Chondrocyte (in vitro differentiated cells): ENCODE measurements at regions not wholly inside any gene's neighbourhood (a gene's known extent, or its start where the extent isn't known, plus 50 kb on each side); places are given as distances from the start of the nearest gene placed in this dataset.

ENCODE experiments used
- DNase-seq: peaks from one replicate; pipeline ENCODE4 v3.0.0; 2021; ENCODE audit warnings: mixed read lengths, low spot score
- H3K27ac Mint-ChIP-seq: one replicate; pipeline ENCODE4 v1.8.0; 2021; ENCODE audit warnings: mild to moderate bottlenecking, moderate library complexity, mixed read lengths; ENCODE audit not compliant: unreplicated experiment
- H3K27me3 Mint-ChIP-seq: 2 replicates; pipeline ENCODE4 v1.8.0; 2021; ENCODE audit warnings: low read depth, mixed read lengths
- H3K36me3 Mint-ChIP-seq: 2 replicates; pipeline ENCODE4 v1.8.0; 2021; ENCODE audit warnings: low read depth, mixed read lengths
- H3K4me1 Mint-ChIP-seq: 2 replicates; pipeline ENCODE4 v1.8.0; 2021; ENCODE audit warnings: low read depth, mild to moderate bottlenecking, mixed read lengths
- H3K4me3 Mint-ChIP-seq: one replicate; pipeline ENCODE4 v1.8.0; 2021; ENCODE audit warnings: mild to moderate bottlenecking, moderate library complexity, mixed read lengths; ENCODE audit not compliant: unreplicated experiment
- H3K9me3 Mint-ChIP-seq: 2 replicates; pipeline ENCODE4 v1.8.0; 2021; ENCODE audit warnings: low read depth, mixed read lengths
- TF ChIP-seq, protein P1 (sequence below): fragments of 200-600 bp; sonication (generic); IDR thresholded peaks from 2 replicates; pipeline ENCODE4 v1.5.0; 2021; ENCODE audit warnings: antibody characterized with exemption, mild to moderate bottlenecking, moderate library complexity

DNA sequence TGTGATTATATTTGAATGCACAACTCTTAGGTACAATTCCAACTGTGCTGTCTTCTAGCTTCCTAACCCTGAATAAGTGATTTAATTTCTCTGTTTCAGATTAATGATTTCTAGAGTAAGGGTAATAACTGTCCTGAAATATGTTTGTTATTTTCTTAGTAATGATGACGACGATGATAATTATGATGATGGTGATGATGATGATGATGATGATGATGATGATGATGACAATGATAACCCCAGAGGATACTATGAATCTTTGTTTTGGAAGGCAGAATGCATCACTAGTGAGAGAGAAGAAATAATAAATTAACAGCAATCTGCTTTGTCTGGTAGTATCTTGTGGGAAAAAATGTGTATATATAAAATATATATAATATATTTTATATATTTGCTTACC, 317.1 kb upstream of the CDH8 start:
- Mint-ChIP-seq H3K9me3 (peaks cover 2% of the 10 kb centered on the region), H3K4me1 (no peaks in the 10 kb centered on the region), H3K27me3 (peaks cover 2% of the 10 kb centered on the region), H3K4me3 (no peak overlapping the region), H3K36me3 (no peaks in the 10 kb centered on the region), H3K27ac (no peak overlapping the region)
- TF ChIP-seq, protein P1, sequence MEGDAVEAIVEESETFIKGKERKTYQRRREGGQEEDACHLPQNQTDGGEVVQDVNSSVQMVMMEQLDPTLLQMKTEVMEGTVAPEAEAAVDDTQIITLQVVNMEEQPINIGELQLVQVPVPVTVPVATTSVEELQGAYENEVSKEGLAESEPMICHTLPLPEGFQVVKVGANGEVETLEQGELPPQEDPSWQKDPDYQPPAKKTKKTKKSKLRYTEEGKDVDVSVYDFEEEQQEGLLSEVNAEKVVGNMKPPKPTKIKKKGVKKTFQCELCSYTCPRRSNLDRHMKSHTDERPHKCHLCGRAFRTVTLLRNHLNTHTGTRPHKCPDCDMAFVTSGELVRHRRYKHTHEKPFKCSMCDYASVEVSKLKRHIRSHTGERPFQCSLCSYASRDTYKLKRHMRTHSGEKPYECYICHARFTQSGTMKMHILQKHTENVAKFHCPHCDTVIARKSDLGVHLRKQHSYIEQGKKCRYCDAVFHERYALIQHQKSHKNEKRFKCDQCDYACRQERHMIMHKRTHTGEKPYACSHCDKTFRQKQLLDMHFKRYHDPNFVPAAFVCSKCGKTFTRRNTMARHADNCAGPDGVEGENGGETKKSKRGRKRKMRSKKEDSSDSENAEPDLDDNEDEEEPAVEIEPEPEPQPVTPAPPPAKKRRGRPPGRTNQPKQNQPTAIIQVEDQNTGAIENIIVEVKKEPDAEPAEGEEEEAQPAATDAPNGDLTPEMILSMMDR = no peak
- DNase-seq = no peak

DNA sequence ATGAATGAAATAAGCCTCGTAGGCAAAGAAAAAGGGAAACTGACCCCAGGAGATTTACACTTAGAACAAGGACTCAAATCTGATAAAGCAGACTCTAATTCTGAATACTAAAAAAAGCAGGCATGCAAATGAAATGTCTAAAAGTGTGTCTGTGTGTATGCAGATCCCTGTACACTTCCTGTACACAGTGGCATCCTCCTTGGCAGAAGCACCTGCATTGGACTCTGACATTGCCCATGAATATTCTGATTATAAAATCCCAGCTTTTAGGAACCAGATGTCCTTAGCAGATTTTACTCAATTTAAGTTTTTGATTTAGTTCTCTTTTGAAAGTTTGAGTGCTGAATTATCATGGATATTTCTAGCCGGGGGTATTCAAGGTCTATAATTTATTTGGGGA, 306.0 kb upstream of the CDH8 start:
- TF ChIP-seq, protein P1 = no peak
- Mint-ChIP-seq H3K27me3 (no peaks in the 10 kb centered on the region), H3K36me3 (no peaks in the 10 kb centered on the region), H3K4me3 (no peak overlapping the region), H3K27ac (no peak overlapping the region), H3K9me3 (no peaks in the 10 kb centered on the region), H3K4me1 (no peaks in the 10 kb centered on the region)
- DNase-seq = no peak

DNA sequence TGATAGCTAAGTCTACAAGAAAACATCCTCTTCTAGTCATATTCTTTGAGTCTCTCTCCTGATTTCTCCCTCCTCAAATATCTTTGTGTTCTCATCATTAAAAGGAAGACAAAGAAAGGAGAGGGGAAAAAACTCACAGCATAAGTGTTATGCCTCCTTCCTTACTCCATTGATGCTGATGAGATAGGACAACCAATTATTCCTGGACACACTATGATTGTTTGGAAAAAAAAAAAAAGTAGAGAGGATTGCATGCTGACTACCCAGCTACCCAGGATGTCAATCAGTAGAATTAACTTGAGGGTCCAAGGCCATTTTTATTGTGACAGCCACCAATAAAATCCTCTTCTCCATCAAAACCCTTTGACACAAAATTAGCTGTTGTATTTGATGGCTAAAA, 299.1 kb upstream of the CDH8 start:
- H3K27me3 Mint-ChIP-seq = no peaks in the 10 kb centered on the region
- no peaks in the 10 kb centered on the region for H3K36me3 Mint-ChIP-seq
- TF ChIP-seq, protein P1 = no peak
- H3K4me3 Mint-ChIP-seq = no peak overlapping the region
- DNase-seq = no peak
- H3K9me3 Mint-ChIP-seq = no peaks in the 10 kb centered on the region
- no peaks in the 10 kb centered on the region for H3K4me1 Mint-ChIP-seq
- H3K27ac Mint-ChIP-seq = no peak overlapping the region

DNA sequence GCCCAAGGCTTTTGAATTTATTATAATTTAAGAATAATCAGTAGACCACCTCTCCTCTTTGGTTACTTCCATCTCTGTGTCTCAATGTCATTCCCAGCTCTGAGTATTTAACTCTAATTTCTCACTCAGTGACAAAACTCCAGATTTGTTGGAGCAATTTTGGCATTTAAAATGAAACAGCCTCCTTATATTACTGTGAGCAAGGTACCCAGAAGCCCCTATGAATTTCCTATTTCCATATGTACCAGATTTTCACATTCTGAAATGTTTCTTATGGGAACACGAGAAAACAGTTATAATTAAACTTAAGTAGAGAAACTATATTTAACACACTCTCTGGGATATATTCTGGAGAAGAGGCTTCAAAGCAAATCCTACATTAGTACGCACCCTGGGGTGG, 285.4 kb upstream of the CDH8 start:
- H3K9me3 Mint-ChIP-seq = peaks cover 2% of the 10 kb centered on the region
- H3K27ac Mint-ChIP-seq = no peak overlapping the region
- H3K36me3 Mint-ChIP-seq = no peaks in the 10 kb centered on the region
- no peak overlapping the region for H3K4me3 Mint-ChIP-seq
- no peaks in the 10 kb centered on the region for H3K4me1 Mint-ChIP-seq
- H3K27me3 Mint-ChIP-seq = no peaks in the 10 kb centered on the region
- no peak for DNase-seq
- TF ChIP-seq, protein P1 = no peak

DNA sequence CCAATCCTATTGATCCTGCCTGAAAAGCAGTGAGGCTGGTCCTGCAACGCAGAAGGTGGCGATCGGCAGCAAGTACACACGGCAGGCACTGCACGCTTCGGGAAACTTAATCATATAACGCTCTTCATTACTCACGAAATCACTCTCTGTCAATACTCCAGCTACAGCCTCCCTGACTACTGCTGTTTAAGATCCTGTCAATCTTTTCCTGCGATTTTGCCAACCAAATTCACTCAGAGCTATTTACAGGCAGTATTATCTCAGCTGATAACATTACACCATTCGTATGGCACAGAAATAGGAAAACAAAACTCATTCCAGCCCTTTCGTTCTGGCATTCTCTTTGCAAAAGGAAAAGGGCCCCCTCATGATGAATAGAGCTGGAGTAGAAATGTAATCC, 262.4 kb upstream of the CDH8 start:
- Mint-ChIP-seq H3K27ac (no peak overlapping the region), H3K4me3 (no peak overlapping the region), H3K9me3 (peaks cover 11% of the 10 kb centered on the region), H3K4me1 (no peaks in the 10 kb centered on the region), H3K36me3 (no peaks in the 10 kb centered on the region), H3K27me3 (no peaks in the 10 kb centered on the region)
- DNase-seq = no peak
- TF ChIP-seq, protein P1 = no peak
